Spinal cord (tissue), 9 donors: ENCODE measurements at regions not wholly inside any gene's neighbourhood (a gene's known extent, or its start where the extent isn't known, plus 50 kb on each side); places are given as distances from the start of the nearest gene placed in this dataset.
"Not testable (repeated sequence)": the region's sequence is repeated elsewhere in the genome, so short reads cannot be mapped to it uniquely, and the experiment has no call there.

Source experiments
- DNase-seq, 6 donors: peaks; one replicate each; pipeline versions ENCODE4 v3.0.0 to v3.0.0-alpha.2; 2013 to 2015; ENCODE audit warnings: low spot score in 6 of 6, low read depth in 4 of 6
- H3K27ac ChIP-seq: one replicate; pipeline ENCODE4 v1.5.1; 2013; ENCODE audit warnings: low read depth, low read length, control low read depth
- H3K27me3 ChIP-seq: one replicate; pipeline ENCODE4 v1.6.1; 2013; ENCODE audit warnings: low read length; ENCODE audit not compliant: control insufficient read depth, insufficient read depth
- H3K36me3 ChIP-seq: one replicate; pipeline ENCODE4 v1.6.1; 2013; ENCODE audit warnings: low read length; ENCODE audit not compliant: control insufficient read depth, insufficient read depth
- H3K4me1 ChIP-seq: one replicate; pipeline ENCODE4 v1.6.1; 2013; ENCODE audit warnings: low read length; ENCODE audit not compliant: control insufficient read depth, insufficient read depth
- H3K4me3 ChIP-seq: one replicate; pipeline ENCODE4 v1.5.1; 2013; ENCODE audit warnings: low read depth, low read length, control low read depth
- H3K9me3 ChIP-seq: one replicate; pipeline ENCODE4 v1.6.1; 2013; ENCODE audit warnings: low read length; ENCODE audit not compliant: control insufficient read depth, insufficient read depth
- WGBS: methylation state at CpG from one replicate; pipeline ENCODE4 v1.1.5; 2013; ENCODE audit warnings: missing lambda C conversion rate; ENCODE audit not compliant: insufficient coverage; 5-methylcytosine and 5-hydroxymethylcytosine counted together
- donor health status: healthy.

- H3K4me3 ChIP-seq, H3K36me3 ChIP-seq, H3K27me3 ChIP-seq, DNase-seq, H3K27ac ChIP-seq, H3K4me1 ChIP-seq, H3K9me3 ChIP-seq: not testable (repeated sequence)
- 98% methylated on average over 11 of the region's 17 CpGs for WGBS
Observed at GRCh38 chr15:35967968-35968367, 422.0 kb upstream of the DPH6 start.

- Histone ChIP-seq H3K27ac (no peak overlapping the region), H3K9me3 (no peaks in the 10 kb centered on the region), H3K4me1 (no peaks in the 10 kb centered on the region), H3K4me3 (no peak overlapping the region), H3K36me3 (no peaks in the 10 kb centered on the region), H3K27me3 (no peaks in the 10 kb centered on the region)
- peak in 1 of 6 donors; percentile 68 for DNase-seq
- WGBS = no CpG with 5 or more reads among the region's 1 CpG
Observed at GRCh38 chr15:35973029-35973428, 427.1 kb upstream of the DPH6 start.

DNA sequence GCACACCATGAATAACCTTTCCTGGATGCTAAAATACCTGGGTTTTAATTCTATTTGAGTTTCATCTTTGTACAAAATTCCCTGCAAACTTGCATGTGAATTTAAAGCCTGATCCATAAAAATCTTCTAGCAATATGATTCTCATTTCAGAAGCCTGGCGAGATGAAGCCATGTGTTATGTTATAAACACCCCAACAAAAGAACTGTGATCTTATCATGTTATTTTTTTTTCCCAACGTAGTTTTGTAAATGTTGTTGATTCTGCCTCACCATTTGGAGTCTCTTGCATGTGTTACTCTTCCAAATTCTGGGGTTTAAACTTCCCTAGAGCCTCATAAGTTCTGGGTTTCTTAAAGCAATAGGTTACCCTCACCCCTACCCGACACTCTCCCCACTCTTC is 428.1 kb upstream of the DPH6 start:
- H3K4me1 ChIP-seq = no peaks in the 10 kb centered on the region
- H3K27me3 ChIP-seq = no peaks in the 10 kb centered on the region
- no peak overlapping the region for H3K27ac ChIP-seq
- no peak overlapping the region for H3K4me3 ChIP-seq
- no peaks in the 10 kb centered on the region for H3K9me3 ChIP-seq
- WGBS = 73% methylated on average over 1 of the region's 3 CpGs
- H3K36me3 ChIP-seq = no peaks in the 10 kb centered on the region
- peak in 1 of 6 donors; percentile 53 for DNase-seq

DNA sequence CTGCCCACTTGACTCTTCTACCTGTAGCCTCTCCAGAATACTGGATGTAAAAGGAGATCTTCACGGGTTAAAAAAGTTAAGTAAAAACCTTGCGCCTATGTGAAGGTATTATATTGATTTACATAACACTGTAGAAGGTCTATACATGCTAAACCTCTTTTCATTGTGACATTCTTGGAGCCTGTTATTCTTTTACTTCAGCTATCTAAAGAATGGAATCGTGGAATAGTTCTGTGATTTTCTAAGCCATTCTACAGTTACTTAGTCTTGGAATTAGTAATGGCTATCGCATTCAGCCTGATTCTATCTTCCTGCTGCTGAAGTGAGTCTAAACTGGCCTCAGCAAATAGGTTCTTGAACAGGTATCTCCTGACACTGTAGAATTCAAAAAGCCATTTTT is 430.0 kb upstream of the DPH6 start:
- no peaks in the 10 kb centered on the region for H3K4me1 ChIP-seq
- no peaks in the 10 kb centered on the region for H3K9me3 ChIP-seq
- no peak overlapping the region for H3K27ac ChIP-seq
- no peak for DNase-seq
- no peak overlapping the region for H3K4me3 ChIP-seq
- no CpG with 5 or more reads among the region's 4 CpGs for WGBS
- no peaks in the 10 kb centered on the region for H3K27me3 ChIP-seq
- no peaks in the 10 kb centered on the region for H3K36me3 ChIP-seq

DNA sequence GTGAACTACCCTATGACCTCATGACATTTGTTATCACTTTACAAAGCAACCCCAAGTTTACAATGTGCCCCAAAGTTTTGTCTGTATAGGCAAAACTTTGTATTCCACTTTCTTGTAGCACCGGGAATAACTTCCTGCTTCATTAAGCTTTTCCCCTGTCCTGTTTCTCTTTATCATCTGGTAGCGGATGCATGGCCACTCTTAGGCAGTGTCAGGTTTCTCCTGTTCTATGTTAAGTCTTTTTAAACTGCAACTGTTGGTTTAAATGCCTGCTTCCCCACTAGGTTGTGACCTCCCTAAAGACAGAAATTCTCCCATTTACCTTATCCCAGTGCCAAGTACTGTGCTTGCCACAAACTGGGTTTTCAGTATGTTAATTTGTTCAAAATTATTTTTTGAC is 433.6 kb upstream of the DPH6 start:
- no peaks in the 10 kb centered on the region for H3K9me3 ChIP-seq

GRCh38 chr15:35980719-35981118 is 434.8 kb upstream of the DPH6 start:
- Histone ChIP-seq H3K36me3 (no peaks in the 10 kb centered on the region), H3K27ac (no peak overlapping the region), H3K27me3 (no peaks in the 10 kb centered on the region), H3K4me3 (no peak overlapping the region), H3K9me3 (no peaks in the 10 kb centered on the region), H3K4me1 (no peaks in the 10 kb centered on the region)
- DNase-seq = no peak

More for the DNA sequence above, 433.6 kb upstream of the DPH6 start:
- no peak overlapping the region for H3K27ac ChIP-seq
- no peaks in the 10 kb centered on the region for H3K4me1 ChIP-seq
- WGBS = 25% methylated on average over 1 of the region's 2 CpGs
- no peak overlapping the region for H3K4me3 ChIP-seq
- H3K36me3 ChIP-seq = no peaks in the 10 kb centered on the region
- H3K27me3 ChIP-seq = no peaks in the 10 kb centered on the region
- DNase-seq = no peak

- no peaks in the 10 kb centered on the region for H3K9me3 ChIP-seq
- no peak overlapping the region for H3K27ac ChIP-seq
- no peaks in the 10 kb centered on the region for H3K4me1 ChIP-seq
- WGBS = 67% methylated on average over 1 of the region's 7 CpGs
- peak in 2 of 6 donors; percentile 41 to 58 for DNase-seq
- no peaks in the 10 kb centered on the region for H3K27me3 ChIP-seq
- H3K36me3 ChIP-seq = no peaks in the 10 kb centered on the region
- H3K4me3 ChIP-seq = no peak overlapping the region
Observed at GRCh38 chr15:35986191-35986721, 440.3 kb upstream of the DPH6 start.

- H3K27ac ChIP-seq = no peak overlapping the region
- WGBS = no CpG with 5 or more reads among the region's 2 CpGs
- H3K4me3 ChIP-seq = no peak overlapping the region
- H3K9me3 ChIP-seq = no peaks in the 10 kb centered on the region
- no peaks in the 10 kb centered on the region for H3K27me3 ChIP-seq
- no peaks in the 10 kb centered on the region for H3K4me1 ChIP-seq
- H3K36me3 ChIP-seq = no peaks in the 10 kb centered on the region
- DNase-seq = peak in 1 of 6 donors; percentile 62
Observed at GRCh38 chr15:35987056-35987455, 441.1 kb upstream of the DPH6 start.

- no peaks in the 10 kb centered on the region for H3K27me3 ChIP-seq
- H3K36me3 ChIP-seq = no peaks in the 10 kb centered on the region
- DNase-seq = no peak
- H3K27ac ChIP-seq = no peak overlapping the region
- H3K4me1 ChIP-seq = no peaks in the 10 kb centered on the region
- H3K9me3 ChIP-seq = no peaks in the 10 kb centered on the region
- H3K4me3 ChIP-seq = no peak overlapping the region
- WGBS = 100% methylated on average over 1 of the region's 3 CpGs
Observed at GRCh38 chr15:35991386-35991785, 445.4 kb upstream of the DPH6 start.

DNA sequence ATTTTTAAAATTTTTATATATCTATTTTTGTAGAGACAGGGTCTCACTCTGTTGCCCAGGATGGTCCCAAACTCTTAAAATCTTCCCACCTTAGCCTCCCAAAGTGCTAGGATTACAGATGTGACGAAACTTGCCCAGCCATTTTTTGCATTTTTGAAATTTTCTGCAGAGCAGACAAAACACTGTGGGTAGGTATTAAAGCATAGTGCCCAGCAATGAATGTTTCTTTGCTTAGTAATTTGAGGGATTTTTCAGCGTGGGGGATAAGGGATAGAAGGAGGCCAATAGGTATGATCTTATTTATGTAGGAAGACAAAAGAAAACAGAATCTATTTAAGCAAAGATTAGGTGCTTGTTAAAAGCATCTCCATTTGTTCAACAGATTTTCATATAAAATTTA is 446.8 kb upstream of the DPH6 start:
- DNase-seq = no peak
- H3K4me1 ChIP-seq = no peaks in the 10 kb centered on the region
- H3K4me3 ChIP-seq = no peak overlapping the region
- no peak overlapping the region for H3K27ac ChIP-seq
- 80% methylated on average over 2 of the region's 2 CpGs for WGBS
- no peaks in the 10 kb centered on the region for H3K36me3 ChIP-seq
- H3K27me3 ChIP-seq = no peaks in the 10 kb centered on the region
- no peaks in the 10 kb centered on the region for H3K9me3 ChIP-seq
